DMS 273 treated with DMSO at 0.1 percent for 48 hours (cell line): ENCODE measurements at regions not wholly inside any gene's neighbourhood (a gene's known extent, or its start where the extent isn't known, plus 50 kb on each side); places are given as distances from the start of the nearest gene placed in this dataset.

Source experiments
- DNase-seq: peaks from one replicate; lab custom pipeline; 2025; lab: John Stamatoyannopoulos, UW

DNA sequence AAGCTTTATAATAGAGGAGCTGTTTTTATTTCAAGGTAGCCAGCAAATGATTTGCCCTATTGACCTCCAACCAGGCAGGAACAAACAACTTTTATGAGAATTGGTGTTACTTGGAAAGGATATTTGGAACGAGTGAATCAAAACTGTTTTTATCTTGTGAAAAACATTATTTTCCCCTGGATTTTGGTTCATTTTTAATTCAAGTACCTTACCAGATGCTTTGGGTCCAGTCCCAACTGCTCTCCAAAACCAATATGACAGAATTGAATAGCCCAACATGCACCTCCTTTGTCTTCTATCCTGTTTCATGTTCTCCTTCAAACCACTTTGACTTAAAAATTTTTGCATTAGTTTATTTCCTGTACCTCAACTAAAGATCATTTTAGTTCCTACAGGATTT is 178.6 kb upstream of the RBMS1 start:
- no peak for DNase-seq

DNA sequence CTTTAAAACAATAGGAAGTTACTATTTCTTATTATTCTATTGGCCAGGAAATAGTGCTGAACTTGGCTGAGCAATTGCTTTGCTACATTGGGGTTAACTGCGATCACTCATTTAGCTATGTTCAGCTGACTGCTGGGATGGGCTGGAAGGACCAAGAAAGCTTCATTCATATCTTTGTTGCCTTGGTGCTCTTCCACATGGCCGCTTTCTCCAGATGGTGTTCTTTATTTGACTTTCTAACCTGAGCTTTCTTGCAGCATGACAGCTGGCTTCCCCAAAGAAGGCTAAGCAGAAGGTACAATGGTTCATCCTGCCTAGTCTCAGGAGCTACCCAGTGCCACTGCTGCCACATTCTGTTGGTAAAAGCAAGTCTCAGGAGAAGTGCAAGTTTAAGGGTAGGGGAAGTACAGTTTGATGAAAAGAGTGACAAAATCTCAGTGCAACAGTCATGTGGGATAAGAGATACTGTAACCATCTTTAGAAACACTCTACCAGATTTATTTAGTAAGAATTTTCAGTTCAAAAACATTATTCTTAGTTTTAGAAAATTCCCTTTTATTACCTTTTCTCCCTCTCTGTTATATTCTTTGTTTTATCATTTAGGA is 180.6 kb upstream of the RBMS1 start:
- DNase-seq, result peak; percentile 84

DNA sequence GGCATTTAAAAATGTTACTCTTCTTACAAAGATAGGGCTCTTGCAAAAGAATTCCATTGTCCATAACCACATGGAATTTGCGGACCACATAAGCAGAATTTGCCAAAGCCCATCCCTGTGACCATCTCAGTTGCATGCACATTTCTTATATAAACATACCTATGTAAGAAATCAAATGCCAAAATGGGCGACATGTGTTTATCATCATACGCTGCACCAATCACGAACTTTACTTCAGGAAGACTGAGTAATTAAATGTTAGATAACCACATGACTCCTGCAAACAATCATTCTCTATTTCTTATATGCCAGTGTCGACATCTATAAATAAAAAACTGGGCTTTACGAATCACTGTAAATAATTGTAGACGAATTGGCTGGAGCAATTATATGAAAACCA is 186.1 kb upstream of the RBMS1 start:
- DNase-seq, result no peak

DNA sequence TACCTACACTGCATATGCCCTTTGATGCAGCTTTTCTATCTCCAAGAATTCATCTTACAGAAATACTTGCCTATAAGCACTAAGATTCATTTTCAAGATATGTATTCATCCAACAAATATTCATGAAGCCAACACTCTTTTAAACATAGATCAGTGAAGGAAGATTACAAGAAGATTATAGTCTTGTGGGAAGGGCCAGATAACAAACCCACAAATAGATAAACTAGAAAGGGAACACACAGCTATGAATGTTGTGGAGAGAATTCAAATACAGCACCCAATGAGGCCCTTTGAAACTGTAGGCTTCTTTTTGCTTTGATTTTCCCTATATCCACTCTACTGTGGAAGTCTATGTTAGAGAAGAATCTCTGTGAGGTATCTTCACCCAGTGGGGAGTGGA is 186.7 kb upstream of the RBMS1 start:
- no peak for DNase-seq

DNA sequence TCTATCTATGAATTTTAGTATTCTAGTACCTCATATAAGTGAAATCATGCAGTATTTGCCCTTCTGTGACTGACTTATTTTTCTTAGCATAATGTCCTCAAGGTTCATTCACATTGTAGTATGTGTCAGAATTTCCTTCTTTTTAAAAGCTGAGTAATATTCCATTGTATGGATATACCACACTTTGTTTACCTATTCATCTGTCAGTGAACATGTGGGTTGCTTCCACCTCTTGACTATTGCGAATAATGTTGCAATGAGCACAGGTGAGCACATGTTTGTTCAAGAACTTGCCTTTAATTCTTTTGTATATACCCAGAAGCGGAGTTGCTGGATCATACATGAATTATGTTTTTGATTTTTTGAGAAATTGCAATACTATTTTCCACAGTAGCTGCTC is 187.4 kb upstream of the RBMS1 start:
- DNase-seq, result no peak

DNA sequence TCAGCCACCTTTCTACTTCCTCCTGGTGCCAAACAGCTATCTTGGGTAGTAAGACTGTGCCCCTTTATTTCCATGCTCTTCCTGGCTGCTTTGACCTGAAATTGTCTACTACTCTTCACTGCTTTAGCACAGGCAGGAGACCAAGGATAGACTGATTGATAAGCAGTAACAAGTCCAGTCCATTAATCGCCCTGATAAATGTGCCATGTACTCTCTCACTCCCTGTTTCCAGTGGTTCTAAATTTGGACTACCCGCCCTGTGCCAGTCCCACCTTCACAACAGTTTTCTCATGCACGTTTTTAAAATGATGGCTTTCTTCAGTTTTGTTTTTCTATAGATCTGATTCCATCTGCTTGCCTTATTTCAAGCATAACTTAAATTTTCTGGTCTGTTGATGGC is 189.6 kb upstream of the RBMS1 start:
- DNase-seq, result no peak

GRCh38 chr2:160687629-160688028 is 194.0 kb upstream of the RBMS1 start:
- no peak for DNase-seq

- DNase-seq, result no peak
These were observed 195.8 kb upstream of the RBMS1 start for GRCh38 chr2:160689441-160689840.

DNA sequence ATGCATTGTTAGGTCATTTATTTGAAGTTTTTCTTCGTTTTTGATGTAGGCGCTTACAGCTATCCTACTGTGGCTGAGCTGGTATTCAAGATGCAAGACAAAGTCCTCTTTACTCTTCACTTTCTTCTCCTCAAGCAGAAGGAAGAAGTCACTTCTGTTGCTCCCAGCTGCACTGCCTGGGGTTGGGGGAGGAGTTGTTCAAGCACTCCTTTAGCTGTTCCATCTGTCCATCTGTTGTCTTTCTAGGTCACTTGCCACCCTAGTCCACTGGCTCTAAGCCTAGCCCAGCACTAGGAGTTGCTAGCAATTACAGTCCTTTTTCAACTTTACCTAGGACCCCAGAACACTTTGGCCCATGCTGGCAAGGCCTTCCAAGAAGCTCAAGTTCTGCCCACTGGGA is 200.6 kb upstream of the RBMS1 start:
- DNase-seq, result peak; percentile 10

DNA sequence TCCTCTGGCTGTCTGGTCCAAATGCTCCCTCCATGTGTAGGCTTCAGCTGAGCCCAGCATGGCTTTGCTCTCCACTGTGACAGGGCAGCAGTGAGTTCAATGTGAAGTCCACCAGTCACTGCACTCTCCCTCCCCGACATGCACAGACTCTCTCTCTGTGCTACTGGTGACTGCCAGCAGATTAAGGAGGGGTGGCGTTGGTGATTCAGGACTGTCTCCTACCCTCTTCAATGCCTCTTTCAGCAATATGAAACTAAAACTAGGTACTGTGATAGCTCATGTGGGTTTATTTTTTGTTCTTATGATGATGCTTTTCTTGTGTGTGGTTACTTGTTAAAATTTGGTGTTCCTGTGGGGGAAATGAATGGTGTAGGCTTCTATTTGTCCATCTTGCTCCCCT is 201.0 kb upstream of the RBMS1 start:
- DNase-seq, result no peak

GRCh38 chr2:160695402-160696086 is 201.9 kb upstream of the RBMS1 start:
- peak; percentile 49 for DNase-seq

DNA sequence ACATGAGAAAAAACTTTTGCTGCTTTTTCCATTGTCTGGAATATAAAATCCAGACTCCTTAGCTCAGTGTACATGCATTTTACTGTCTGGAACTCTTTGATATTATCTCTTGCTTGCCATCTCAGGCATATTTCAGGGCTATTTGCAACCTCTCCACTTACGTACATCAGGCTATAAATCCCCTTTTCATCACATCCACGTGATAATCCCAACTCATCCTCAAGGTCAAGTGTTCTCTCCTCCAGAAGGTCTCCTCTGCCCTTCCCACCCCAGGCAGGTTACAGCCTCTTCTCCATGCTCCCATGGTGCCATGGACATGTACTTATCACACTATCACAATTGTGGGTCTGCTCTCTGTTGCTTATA is 202.5 kb upstream of the RBMS1 start:
- DNase-seq, result no peak

DNA sequence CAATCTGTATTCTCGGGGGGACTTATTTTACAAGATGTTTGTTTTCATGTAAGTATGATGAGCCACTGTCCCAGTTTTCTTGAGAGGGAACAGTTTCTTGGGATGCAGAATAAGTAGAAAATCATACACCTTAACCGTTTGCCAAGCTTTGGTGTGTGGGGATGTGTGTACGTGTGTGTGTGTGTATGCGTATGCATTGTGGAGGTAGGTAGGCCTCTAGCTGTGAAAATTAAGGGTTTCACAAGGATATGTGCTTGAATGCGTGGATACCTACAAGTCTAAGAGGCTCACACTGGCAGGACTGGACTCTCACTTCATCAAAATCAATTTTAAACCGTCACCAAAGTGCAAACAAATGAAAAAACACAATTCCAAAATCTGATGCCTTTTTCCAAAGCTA is 204.2 kb upstream of the RBMS1 start:
- DNase-seq, result no peak

GRCh38 chr2:160700021-160700814 is 206.6 kb upstream of the RBMS1 start:
- DNase-seq, result no peak

DNA sequence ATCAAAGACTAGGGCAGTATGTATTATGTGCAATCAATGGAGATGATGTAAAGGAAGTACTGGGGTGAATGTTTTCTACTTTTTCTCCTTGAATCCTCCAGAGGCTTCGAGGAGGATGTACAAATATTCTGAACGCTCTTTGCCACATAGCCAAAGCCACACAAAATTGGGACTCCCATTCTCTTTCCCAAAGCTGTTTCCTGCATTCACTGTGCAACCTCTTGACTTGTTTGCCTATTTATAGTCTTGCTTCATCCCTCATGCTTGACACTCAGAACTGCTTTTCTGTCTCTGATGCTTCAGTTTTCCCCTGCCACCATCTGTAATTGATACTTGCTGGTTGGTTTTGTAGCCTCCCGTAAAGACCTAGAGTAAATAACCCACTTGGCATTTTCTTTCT is 208.2 kb upstream of the RBMS1 start:
- DNase-seq, result no peak

- no peak for DNase-seq
These were observed 209.1 kb upstream of the RBMS1 start for GRCh38 chr2:160702754-160703153.

- DNase-seq, result peak; percentile 53
These were observed 210.3 kb upstream of the RBMS1 start for GRCh38 chr2:160703648-160704585.

DNA sequence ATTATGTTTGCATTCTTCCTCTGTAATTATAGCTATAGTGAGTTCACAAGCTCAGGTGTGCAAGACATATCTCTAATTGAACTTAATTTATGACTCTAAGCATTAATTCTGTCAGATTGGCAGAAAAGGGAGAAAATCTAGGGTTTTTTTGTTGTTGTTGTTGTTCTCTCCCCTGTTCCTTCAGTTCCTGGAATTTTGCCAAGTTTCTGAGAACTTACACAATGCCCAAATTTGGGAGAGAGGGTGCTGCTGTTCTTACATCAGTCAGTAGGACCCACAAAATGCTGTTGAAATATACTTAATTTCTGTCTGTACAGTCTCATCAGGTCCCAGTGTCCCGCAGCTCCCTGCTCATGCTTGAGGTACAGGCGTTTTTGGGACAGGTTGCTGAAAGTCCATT is 221.8 kb upstream of the RBMS1 start:
- DNase-seq, result no peak

DNA sequence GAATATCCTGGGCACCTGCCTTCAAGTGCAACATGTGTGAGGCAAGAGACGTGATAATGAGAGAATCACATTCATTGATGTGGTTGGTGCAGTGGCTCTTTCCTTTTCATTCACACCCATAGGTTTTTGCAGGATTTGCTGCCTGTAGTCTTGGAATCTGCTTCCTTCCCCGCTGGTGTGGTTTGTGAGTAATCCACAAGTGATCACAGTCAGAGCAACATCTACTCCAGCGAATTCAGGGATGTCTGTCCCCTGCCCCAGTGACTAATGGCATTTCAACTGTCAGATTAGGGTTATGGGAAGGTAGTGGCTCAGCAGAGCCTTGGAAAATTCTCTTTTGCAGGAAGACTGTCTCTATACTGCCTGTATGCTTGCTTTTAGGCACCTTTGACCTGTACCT is 225.5 kb upstream of the RBMS1 start:
- no peak for DNase-seq

DNA sequence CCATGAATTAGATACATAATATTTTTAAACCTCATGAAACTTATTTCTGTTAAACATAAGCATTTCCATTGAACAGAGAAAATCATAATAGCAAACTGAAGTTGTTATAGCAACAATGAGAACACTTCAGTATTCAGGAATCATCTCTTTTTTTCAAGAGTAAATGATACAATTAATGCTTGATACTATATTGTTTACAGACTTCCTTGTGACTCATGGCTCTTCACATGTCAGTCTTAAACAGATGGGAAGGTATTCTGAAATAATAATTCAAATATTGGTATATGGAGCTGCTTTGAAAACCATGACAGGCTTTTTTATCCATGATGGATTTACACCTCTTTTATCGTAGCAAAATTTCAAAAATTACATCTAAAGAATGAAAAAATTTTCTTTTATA is 226.5 kb upstream of the RBMS1 start:
- no peak for DNase-seq

DNA sequence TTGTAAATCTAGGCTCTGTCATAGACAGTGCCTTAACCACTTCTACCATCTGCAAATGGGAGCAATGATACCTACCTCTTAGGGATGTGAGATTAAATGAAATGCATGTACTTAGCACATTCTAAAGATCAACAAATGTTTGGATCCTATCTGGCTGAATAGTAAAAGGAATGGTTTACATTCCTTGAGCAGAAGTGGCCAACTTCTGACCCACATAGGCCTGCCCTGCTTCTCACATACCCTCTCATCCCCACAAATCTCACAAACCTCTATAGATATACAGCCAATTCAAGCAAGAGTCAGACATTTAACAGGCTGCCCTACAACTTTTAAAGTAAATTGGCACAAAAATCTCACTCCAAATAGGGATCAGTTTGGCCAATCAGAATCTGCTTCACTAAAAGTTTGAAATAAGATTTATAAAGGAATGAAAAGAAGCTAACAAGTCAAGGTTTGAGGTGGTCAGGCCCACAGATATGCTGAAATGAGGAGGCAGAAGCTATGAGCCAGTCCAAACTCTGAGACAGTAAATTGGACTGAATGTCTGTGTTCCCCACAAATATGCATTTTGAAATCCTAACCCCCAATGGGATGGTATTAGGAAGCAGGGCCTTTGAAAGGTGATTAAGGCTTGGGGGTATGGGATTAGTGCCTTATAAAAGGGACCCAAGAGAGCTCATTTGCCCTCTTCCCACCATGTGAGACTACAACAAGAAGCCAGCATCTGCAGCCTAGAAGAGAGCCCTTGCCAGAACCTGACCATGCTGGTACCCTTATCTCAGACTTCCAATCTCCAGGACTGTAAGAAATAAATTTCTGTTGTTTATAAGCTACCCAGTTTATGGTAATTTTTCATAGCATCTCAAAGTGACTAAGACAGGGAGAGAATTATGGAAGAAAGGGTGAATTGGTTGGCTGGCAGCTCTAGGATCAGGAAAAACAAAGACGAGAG is 227.8 kb upstream of the RBMS1 start:
- no peak for DNase-seq
